NCI-H1105 treated with DMSO at 0.1 percent for 48 hours (cell line): ENCODE measurements at regions not wholly inside any gene's neighbourhood (a gene's known extent, or its start where the extent isn't known, plus 50 kb on each side); places are given as distances from the start of the nearest gene placed in this dataset.

Experiments used
- DNase-seq: peaks from one replicate; lab custom pipeline; 2025; lab: John Stamatoyannopoulos, UW

DNA sequence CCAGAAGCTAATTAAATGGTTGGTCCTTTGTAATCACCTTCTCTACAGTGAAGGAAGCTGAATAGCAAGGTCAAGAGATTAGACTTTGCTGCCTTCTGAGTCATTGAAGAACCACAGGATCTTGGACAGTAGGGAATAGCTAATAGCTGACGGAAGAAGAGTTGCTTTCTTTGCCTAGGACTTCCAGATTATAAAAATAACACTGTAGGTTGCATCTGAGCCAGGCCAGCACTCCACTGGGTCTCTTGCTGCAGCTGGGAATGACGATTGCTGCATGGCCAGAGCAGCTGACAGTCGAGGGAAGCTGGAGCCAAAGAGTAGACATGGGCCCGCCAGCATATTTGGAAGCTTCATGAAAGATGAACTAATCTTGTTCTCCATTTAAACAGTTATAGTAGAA, 81.5 kb upstream of the KCNMB2 start:
- no peak for DNase-seq

DNA sequence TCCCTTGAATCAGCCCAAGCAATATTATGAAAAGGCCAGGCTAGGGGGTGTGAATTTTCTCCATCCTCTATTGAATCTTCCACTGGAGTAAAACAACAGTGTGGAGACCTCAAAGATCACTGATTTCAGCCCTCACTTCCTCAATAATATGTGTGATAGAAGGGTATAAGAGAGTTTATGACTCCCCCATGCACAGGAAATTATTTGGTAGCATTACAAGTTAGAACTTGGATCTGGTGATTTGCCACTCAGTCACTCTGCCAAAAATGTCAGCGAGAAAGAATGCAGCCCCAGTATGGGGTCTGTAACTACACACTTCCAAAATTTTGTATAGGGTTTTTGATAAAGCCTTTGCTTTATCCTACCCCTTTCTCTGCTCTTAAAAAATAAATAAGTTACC, 81.0 kb upstream of the KCNMB2 start:
- no peak for DNase-seq

DNA sequence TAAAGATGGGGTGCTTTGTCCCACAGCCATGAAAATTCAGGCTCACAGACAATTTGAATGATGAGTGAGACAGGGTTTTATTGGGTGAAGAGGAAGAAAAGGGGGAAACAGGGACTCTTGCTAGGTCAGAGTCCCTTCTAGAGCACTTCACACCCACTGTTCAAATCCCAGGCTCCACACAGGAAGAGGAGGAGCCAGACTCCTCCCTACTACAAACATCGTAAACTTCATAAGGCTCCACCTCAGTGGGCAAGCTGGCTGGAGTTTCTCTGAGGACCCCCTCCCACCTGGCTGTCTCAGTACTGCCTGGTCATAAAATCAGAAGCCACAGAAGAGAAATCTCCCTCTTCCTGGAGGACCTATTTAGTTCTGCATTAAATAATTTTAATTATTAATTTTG, 80.3 kb upstream of the KCNMB2 start:
- DNase-seq: no peak

DNA sequence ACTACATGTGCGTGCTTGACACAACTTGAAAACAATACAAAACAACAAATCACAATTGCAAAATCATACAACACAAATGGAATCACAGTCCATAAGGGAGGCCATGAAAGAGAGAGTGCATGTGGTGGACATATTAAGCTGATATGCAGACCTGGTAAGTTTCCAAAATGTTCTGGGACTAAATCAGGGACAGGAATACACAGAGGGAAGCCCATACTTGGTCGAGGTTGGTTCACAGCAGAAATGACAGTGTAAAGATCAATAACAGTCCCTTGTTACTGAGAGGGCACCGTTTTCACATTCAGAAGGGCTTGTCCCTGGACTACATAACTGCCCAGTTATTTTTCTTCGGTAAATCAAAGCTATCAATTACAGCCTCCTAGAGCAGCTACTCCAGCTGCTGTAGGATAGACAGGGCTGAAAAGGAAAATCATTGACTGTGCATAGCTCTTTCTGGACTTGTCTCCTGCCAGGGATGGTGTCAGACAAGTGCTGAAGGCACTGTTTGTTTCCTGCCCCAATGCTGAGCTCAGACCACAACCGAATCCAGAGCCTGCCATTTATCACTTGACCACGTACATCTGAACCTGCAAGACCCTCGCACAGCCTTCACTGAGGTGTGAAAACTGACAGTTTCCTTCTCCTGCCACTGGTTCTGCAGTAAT, 79.5 kb upstream of the KCNMB2 start:
- no peak for DNase-seq

DNA sequence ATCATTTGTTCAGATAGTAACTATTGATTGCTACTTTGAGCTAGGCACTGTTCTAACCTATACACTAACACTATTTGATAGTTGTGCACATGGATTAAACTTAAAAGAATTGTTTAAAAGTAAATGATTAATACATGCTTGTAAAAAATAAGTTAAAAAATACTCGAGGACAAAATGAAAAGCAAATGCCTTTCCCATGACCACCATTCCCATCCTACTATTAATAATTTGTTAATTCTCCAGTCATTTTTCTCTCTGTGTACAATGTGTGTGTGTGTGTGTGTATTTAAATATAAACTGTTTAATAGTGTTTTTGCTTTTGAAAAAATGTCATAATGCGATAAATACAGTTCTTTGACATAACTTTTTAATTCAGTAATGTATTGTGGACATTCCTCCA, 78.7 kb upstream of the KCNMB2 start:
- no peak for DNase-seq

DNA sequence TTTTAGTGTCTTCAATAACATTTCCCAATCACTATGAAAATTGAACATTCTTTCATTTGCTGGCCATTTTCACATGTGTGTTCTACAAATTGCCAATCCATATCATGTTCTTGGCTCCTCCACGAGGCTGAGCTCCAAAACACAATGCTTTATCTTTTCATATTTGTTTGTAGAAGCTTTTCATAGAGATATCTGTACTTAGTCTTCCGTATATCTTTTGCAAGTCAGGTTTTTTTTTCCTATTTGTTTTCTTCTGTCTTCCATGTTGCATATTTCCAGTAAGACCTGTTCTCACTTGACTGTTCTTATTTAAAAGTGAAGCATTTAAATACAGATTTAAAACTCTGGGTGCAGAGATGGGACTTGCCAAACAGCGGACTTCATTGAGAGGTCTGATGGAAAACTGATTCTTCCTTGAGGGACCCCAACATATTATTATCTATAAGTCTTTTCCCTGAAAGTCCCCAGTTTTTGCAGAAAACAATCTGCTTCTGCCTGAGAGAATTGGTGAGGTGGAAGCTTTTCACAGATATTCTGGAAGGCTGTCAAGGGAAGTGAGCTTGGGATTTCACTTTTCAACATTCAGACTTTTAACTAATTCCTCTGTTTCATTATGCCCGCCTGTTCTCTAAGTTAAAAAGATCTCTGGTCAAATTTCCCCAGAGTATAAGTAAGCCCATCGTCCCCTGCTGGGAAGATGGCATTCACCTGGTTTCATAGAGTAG, 77.8 kb upstream of the KCNMB2 start:
- no peak for DNase-seq

DNA sequence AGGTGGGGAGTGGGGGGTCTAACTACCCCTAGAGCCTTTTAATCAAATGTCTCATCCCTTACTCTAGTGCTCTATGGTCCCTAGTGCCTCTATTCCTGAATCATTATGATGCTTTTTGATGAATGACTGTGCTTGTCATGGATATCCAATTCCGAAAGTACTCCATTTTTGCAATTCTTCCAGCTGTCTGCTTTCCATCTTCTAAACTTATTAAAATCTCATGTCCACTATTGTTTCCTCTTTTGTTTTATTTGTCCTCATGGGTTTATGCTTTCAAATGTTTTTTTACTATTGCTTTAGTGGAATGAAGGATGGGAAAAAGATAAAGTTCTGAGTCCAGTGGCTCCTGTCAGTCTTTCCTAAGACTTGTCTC, 77.2 kb upstream of the KCNMB2 start:
- DNase-seq: no peak

DNA sequence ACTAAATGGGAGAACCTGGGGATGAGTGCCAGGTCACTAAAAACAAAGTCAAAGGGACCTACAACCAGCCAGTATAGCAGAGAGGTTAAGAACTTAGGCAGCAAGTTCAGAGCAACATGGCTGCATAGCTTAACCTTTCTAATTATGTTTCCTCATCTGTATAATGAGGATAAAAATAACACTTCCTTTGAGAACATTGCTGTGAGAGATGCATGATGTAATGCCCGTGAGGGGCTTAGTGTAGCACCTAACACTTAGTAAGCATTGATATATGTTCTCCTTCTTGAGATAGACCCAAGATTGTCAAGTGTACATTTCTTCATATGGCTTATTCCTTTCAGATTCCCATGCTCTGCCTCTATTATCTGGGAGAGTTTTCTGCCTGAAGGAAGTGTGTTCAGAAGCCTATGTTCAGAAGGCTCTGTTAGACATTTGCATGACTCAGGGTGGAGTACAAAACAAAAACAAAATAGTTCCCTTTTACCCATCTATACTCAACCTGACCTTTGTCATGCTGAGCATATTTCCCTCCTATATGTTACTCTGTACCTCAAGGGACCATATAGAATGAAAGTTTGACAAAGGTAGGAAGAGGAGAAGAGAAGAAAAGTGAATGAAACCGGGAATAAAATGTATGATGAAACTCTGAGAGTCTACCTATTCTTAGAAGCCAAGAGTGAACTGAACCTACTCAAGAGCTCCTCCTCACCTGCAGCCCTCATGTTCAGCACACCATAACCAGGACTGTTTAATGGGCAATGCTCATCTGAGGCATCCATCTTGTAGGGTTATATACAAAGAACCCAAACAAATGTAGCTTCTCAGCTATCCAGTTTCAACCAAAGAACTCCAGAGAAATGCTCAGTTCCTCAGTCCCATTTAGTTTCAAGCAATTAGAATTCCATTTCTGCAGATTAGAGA, 70.7 kb upstream of the KCNMB2 start:
- DNase-seq: no peak

DNA sequence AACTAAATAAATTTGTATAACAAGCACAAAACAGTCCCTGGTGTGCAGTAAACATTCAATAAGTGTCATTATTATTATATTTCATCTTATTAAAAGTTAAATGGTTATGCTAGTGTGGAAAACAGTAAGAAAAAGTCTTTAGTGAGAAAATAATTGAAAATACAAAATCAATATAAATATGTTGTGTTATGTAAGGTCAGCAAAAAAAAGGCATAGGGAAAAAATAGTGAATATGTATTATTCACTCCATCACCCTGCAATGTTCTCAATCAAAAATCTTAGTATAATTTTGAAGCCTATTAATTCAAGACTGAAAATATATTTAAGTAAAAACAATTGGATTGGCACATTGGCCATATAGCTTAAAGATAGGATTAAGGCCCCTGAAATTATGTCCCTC, 63.3 kb upstream of the KCNMB2 start:
- DNase-seq: no peak

DNA sequence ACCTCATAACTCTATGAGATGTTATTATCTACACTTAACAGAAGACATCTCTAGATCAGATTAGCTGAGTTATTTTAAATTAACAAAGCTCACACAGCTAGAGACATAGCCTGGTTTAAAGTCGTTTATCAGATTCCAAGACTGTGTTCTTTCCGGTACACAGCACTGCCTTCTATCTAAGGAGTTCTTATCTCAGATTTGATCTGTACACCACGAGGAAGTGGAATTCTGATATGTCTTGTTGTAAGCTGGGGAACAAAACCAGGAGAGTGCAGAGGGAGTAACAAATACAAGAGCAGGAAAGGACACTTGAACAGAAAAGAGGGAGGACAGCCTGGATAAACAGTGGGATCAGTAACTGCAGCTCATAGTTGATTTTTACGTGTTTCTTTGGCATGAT, 61.7 kb upstream of the KCNMB2 start:
- DNase-seq: no peak

DNA sequence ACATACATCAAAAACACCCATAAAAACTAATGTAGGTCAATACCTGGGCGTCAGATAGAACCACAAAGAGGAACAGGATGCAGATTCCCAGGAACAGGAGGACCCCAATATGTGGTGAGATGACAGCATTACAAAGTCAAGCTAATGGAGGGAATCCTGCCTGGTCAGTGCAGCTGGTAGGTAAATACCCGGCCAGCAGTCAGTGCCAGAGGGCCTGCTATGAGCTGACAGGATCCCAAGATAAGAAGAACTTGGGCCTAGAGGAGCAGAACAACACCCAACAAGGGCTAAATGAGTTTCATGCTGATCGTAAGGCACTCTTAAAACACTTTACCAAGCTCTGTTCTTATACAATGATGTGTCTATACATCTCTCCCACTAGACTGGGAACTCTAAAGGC, 61.2 kb upstream of the KCNMB2 start:
- DNase-seq: no peak

DNA sequence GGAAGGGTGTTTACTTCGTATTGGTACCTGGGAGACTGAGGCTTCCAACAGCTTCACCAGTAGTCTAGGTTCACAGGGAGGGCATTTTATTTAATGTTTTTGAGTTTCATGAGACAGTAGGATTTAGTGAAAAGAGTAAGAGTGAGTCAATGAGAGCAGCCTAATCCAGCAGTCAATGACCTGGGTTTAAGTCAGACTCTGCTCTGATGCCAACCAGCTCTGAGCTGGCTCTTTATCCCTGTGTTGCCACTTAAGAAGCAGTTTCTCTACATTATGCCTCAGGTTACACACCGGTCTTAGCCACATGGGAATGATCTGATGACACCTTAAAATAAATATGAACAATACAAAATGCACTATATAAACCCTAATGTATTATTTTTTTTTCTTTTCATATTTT, 59.4 kb upstream of the KCNMB2 start:
- no peak for DNase-seq

DNA sequence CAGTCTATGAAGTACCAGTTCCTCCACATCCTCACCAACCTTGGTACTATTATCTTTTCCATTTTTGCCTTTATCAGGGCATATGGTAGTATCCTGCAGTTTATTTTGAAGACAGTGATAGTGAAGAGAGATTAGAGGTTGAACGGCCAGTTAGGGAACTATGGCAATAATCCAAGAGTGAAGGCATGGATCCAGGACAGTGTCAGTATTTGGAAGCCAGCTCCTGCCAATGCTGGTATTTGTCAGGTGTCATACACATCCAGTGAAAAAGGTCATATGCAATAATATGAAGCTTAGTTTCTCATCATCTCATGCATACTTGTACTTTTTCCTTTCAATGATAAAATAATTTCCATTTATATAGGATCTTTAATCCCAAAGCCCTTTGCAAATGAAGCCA, 56.8 kb upstream of the KCNMB2 start:
- no peak for DNase-seq

DNA sequence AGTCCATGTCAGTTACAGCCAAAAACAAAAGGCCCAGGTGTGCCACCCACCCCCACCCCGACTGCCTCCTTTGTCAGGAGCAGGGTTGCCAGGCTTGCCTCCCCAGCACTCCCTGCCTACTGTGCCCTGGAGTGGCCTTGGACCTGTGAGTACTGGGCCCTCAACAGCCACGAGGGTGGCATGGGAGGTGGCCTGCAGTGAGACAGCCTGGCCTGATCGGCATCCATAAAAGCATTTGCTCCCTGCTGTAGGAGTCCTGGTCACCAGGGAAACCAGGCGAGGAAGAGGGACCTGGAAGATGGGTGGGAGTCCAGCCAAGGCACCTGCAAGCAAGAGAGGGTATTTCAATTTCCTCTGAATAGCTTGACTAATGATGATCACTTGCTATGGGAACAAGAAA, 56.4 kb upstream of the KCNMB2 start:
- DNase-seq: peak; percentile 52

DNA sequence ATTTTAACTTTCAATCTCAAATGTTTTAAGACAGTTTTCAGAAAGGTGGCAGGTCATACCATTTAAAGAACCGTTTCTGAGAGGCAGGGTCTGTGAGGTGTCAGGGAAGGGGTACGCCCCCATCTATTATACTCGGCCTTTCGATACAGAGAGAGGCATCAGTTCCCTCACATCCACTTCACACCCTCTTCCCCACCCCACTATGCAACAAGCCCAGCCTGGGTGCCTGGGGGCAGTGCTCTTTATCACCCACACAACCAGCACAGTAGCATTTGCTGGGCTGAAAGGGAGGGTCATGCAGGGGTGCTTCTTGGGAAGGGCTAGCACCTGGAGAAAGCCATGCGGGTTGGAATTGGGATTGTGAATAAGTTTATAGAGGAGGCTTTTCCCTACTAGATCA, 56.0 kb upstream of the KCNMB2 start:
- no peak for DNase-seq

DNA sequence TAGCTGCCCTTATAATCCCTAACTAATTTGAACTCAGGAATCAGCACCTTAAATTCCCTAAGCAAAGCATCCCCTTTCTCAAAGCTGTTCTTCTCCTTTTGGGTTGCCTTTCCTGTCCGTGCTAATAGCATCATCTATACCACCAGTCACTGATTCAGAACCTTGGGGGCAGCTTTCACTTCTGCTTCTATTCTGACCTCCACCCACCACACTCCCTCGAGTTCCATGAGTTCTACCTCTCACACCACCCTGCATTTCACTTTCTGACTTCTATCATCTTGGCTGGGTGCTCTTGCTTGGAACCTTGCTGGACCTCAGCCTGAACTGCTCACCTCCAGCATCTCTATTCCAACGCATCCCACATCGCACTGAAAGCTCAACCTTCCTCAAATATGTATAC, 55.4 kb upstream of the KCNMB2 start:
- no peak for DNase-seq

DNA sequence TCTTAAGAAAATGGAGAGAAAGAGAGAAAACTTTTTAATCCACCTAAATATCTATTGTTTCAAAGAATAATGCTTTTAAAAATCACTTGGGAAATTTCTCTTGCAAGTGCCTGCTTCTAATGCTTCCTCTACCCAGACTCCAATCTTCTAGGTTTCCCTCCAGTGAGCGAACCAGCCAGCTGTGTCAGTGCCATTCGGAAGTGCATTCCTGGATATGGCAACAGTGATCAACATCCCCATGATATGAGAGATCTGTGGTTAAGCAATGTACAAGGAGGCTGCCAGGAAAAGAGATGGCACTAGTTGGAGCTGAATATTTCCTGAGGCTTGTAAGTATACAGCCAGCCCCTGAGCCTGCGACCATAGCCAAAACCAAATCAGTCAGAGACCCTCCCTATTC, 53.3 kb upstream of the KCNMB2 start:
- no peak for DNase-seq

DNA sequence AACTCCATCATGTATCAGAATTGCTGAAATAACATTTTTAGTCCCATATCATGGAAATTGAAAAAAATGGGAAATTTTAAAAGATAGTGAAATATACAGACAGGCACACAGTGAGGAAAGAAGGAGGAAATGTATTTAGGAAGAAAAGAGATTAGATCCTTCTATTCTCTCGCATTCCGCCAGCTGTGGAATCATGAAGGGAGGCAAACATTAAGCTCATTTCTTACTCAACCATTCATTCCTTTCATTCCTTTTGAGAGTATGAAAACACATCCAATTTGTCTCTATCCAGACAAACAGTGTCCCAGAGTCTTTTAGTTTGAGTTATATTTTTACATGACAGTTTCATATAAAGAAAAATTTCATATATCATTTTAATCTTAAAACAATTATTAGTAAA, 52.5 kb upstream of the KCNMB2 start:
- DNase-seq: no peak

DNA sequence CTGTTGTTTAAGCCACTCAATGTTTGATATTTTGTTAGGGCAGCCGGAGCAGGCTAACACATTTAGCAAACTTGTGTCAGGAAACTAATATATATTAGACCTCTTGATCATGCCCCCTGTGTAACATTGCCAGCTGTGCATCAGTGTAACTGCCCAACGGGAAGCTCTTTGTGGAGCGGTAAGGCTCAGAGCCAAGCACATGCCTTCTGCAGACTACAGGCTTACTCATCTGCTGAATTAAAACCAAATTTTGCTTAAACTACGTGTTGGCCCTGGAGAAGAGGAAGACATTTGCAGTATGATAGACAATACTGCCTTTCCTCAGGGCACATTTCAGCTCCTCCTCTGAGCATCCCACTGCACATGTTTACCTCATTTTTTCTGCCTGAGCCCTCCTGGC, 50.5 kb upstream of the KCNMB2 start:
- DNase-seq: no peak
